CD4-positive, alpha-beta T cell treated with Interleukin-4 for 1 hour (primary cell): ENCODE measurements at regions not wholly inside any gene's neighbourhood (a gene's known extent, or its start where the extent isn't known, plus 50 kb on each side); places are given as distances from the start of the nearest gene placed in this dataset.

Source experiments
- DNase-seq, 2 donors: peaks; one replicate each; pipeline ENCODE4 v3.0.0-alpha.2; 2020 to 2022

- DNase-seq: no peak
Observed at GRCh38 chr3:106642161-106642560, 735.1 kb upstream of the CCDC54 start.

GRCh38 chr3:106643684-106644161 lies 733.5 kb upstream of the CCDC54 start:
- DNase-seq: no peak

DNA sequence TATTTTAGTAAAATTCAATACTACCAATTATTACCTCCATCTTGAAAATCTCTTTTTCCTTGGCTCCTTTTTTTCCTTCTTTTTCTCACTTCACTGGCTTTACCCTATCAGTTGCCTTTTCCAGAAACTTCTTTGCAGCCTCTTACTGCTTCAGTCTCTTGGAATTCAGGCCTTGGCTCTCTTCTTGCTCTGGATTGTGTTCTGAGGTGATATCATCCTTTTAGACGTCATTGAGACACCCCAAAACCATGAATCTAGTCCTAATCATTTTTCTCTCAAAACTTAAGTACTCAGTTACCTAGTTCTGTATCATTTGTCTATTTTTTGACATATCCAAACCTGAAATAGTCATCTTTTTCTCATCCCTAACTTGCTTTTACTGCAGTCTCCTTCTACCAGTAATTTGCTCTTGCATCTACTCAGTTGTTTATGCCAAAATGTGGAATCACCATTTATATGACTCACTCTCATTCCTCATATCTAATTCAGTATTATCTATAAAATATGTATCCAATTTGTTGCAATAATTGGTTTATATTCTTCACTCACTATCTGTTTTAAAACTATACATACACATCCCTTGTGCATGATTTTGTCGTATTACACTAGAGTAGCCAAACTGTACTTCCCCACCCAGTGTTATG lies 703.2 kb upstream of the CCDC54 start:
- no peak for DNase-seq

- DNase-seq: no peak
Observed at GRCh38 chr3:106675451-106675850, 701.8 kb upstream of the CCDC54 start.

DNA sequence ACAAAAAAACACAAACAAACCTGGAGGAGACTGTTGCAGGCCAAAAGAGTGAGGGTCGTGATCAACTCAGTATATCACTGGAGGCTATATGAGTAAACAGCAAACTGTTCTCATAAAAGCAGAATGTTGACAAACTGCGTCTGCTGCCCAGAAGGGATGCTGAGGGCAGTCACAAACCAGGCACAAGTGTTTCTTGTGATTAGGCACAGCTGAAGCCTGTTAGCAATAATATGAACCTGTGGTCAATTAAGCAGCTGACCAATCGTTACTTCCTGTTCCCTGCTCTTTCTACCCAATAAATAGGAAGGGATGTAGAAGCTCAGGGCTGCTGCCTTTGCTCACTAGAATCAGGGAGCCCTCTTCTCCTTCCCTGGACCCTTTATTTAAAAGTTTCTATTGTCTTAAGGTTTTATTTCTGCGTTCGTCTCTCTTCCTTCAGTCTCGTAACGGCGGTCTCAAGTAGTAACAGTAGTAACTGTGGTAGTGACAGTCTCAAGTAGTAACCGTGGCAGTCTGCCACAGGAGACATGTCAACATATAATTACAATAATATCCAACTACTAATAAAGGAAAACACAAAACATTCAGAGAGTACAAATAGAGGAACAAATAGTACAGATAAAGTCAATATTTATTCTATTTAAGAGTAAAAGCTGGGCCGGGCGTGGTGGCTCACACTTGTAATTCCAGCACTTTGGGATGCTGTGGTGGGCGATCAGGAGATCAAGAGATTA lies 698.4 kb upstream of the CCDC54 start:
- DNase-seq: no peak

GRCh38 chr3:106683953-106684620 lies 693.2 kb upstream of the CCDC54 start:
- DNase-seq: no peak

GRCh38 chr3:106685745-106686144 lies 691.5 kb upstream of the CCDC54 start:
- no peak for DNase-seq

DNA sequence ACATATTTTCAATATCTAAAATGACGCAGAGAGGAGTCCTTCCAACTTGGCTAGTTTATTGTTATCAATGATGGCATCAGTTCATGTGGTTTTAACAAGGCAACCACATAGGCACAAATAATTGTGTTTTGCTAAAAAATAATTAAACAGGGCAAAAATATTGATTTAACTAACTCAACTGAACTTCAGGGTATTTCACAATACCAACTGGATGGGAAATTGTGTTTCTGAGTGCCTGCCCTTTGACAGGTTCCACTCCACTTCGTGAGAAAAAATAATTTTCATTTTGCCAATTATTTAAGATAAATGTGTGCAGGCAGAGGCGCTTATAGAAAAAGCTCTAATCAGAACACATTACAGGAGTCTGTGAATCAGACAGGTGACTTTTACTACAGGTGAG lies 689.3 kb upstream of the CCDC54 start:
- DNase-seq: no peak

DNA sequence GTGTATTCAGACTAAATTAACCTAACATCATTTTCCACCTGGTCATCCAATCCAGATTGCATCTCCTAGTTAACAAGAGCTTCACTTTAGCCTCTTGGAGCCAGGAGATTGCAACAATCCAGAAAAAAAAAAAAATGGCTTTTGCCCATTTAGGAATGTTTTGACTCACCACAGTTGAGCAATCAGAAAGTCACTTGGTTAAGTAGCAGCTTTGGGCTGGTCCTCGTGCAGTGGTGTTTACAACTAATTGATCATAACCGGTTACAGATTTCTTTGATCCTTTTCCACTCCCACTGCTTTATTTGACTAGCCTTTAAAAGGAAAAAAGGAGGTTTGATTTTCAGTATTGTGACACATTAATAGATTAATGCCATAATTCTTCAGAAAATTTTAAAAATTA lies 688.8 kb upstream of the CCDC54 start:
- no peak for DNase-seq

- no peak for DNase-seq
Observed at GRCh38 chr3:106691476-106691875, 685.8 kb upstream of the CCDC54 start.

- no peak for DNase-seq
Observed at GRCh38 chr3:106692624-106693023, 684.6 kb upstream of the CCDC54 start.

DNA sequence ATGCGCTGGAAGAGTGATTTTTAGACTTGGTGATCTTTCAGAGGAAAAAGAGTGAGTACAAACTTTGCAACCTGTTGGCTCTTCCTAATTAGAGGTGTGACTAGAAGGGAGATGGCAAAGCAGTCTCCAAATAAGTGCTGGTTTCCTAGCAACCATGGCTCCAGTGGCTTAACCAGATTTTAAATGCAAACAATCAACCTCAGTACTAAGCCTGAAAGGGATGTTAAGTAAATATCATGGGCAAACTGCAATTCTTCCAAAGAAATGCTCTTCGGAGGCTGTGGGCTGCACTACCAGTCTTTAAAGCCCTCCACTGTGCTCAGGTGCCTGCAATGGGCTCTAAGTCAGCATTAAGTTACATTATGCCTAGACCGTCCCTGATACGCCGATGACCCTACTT lies 678.1 kb upstream of the CCDC54 start:
- no peak for DNase-seq

DNA sequence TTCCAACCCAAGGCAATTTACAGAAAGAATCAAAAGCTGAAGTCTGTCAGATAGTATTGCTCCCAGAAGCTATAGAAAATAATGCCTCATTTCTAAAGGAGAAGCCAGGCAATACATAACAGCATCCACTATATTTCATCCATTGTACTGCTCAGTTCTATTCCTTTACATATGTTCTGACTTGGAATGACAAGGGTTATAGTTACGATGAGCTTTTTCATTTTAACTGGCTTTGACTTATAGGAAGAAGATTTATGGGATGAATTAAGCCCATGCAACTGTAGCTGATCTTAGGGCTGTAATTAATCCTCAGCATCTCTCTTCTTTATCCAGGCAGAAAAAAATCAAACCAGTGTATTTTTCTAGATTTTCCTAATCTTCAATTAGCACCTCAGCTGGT lies 676.3 kb upstream of the CCDC54 start:
- DNase-seq: no peak

- no peak for DNase-seq
Observed at GRCh38 chr3:106703524-106703923, 673.7 kb upstream of the CCDC54 start.

DNA sequence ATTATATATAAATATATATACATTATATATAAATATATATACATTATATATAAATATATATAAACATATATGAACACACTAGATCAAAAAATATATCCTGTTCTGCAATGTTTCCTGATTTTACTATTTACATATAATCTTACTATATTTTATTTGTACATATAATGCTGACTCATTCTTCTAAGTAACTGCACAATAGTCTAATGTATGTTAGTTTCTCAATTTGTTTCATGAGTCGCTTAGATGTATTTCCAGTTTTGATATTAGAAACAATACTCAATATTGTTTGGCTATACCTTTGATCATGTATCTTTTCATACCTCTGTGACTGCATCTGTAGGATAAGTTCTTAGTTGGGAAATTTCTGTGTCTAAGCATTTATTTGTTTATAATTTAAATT lies 669.9 kb upstream of the CCDC54 start:
- DNase-seq: no peak

GRCh38 chr3:106710596-106710995 lies 666.6 kb upstream of the CCDC54 start:
- DNase-seq: no peak

DNA sequence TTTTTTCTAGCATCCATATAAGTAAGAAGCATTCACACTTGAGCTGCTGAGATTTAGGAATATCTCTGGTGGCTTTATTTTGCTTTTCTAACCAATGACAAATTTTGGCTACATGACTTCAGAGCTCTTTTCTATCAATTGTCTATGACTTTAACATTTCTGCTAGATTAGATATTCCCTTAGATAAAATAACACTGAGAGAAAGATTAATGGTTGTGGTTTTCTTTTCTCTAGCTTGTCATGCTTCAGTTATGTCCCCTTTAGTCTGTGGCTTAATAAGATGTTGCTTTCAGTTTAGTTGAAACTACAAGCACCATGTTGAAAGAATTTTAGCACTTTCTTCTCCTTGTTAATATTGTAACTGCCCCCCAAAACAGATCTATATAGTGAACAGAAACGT lies 665.6 kb upstream of the CCDC54 start:
- DNase-seq: no peak

DNA sequence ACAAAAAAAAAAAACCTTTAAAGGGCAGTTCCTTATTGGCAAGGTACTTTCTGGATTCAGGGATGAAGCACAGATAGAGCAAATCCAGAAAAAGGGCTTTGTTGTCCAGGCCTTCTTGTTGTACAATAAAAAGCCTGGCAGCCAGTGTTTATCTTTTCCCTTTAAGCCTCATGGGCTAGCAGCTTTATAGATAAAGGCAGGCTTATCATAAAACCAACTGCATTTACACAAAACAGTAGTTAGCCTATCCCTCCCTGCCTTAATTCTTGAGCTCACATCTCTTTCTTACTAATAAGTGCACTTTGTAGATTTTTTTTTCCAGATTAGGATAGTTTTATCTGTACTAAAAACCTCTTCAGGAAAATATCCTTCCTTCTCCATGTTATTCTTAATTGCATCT lies 662.8 kb upstream of the CCDC54 start:
- DNase-seq: no peak

DNA sequence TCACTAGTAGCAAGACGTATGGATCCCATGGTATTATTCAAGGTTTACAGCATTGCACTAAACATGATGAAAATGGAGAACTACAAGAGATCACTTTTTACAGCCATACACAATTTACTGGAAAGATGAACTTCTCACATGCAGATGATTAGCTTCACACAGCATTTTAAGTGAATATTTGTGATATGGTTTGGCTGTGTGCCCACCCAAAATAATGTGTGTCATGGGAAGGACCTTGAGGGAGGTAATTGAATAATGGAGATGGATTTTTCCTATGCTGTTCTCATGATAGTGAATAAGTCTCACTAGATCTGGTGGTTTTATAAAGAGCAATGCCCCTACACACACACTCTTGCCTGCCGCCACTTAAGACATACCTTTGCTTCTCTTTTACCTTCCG lies 662.0 kb upstream of the CCDC54 start:
- DNase-seq: no peak

- DNase-seq: no peak
Observed at GRCh38 chr3:106717178-106717780, 660.0 kb upstream of the CCDC54 start.

GRCh38 chr3:106719077-106719476 lies 658.2 kb upstream of the CCDC54 start:
- DNase-seq: no peak

GRCh38 chr3:106719583-106719982 lies 657.7 kb upstream of the CCDC54 start:
- no peak for DNase-seq

DNA sequence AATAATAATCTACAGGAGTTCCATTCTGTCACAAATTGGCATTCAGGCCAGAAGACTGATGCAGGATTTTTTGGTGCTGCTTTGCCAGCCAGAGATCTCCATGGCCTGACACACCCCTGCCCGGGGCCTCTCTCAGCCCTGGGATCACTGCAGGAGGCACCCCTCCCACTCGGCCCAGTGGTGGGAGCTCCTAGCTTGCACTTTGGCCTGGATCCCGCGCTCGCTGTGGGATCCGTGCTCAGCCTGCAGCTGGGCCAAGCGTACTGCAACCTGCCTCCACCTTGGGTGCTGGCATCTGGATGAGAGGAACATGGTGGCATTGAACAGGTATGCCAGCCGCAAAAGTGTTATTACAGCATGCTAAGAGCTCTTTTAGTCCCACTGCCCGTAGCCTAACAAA lies 656.7 kb upstream of the CCDC54 start:
- no peak for DNase-seq

- no peak for DNase-seq
Observed at GRCh38 chr3:106725566-106725965, 651.7 kb upstream of the CCDC54 start.
